ENCODE measurements at regions not wholly inside any gene's neighbourhood (a gene's known extent, or its start where the extent isn't known, plus 50 kb on each side); places are given as distances from the start of the nearest gene placed in this dataset.

- Mint-ChIP-seq H3K27ac (no peak overlapping the region), H3K27me3 (ENCODE audit: low read depth) (no peaks in the 10 kb centered on the region), H3K9me3 (peaks cover 3% of the 10 kb centered on the region), H3K36me3 (ENCODE audit: low read depth) (no peaks in the 10 kb centered on the region), H3K4me3 (no peak overlapping the region), H3K4me1 (no peaks in the 10 kb centered on the region)
- TF ChIP-seq CTCF (IDR thresholded peaks at IDR 0.05; ENCODE audit: unreplicated experiment in 3 of 3), result no peak
Observed at GRCh38 chr9:1743121-1743960, 271.8 kb upstream of the SMARCA2 start.

GRCh38 chr9:1745980-1746379 lies 269.2 kb upstream of the SMARCA2 start:
- Mint-ChIP-seq H3K27ac (no peak overlapping the region), H3K27me3 (ENCODE audit: low read depth) (no peaks in the 10 kb centered on the region), H3K4me1 (no peaks in the 10 kb centered on the region), H3K4me3 (no peak overlapping the region), H3K9me3 (peaks cover 7% of the 10 kb centered on the region), H3K36me3 (ENCODE audit: low read depth) (no peaks in the 10 kb centered on the region)
- TF ChIP-seq CTCF (IDR thresholded peaks at IDR 0.05; ENCODE audit: unreplicated experiment in 3 of 3), result no peak

- no peaks in the 10 kb centered on the region for H3K4me1 Mint-ChIP-seq
- no peaks in the 10 kb centered on the region for H3K36me3 Mint-ChIP-seq (ENCODE audit: low read depth)
- H3K27me3 Mint-ChIP-seq (ENCODE audit: low read depth), result no peaks in the 10 kb centered on the region
- H3K9me3 Mint-ChIP-seq, result peaks cover 17% of the 10 kb centered on the region
- no peak overlapping the region for H3K4me3 Mint-ChIP-seq
- TF ChIP-seq CTCF (IDR thresholded peaks at IDR 0.05; ENCODE audit: unreplicated experiment in 3 of 3), result no peak
- H3K27ac Mint-ChIP-seq, result no peak overlapping the region
Observed at GRCh38 chr9:1747417-1747967, 267.7 kb upstream of the SMARCA2 start.

- H3K27ac Mint-ChIP-seq, result no peak overlapping the region
- no peak for TF ChIP-seq CTCF (IDR thresholded peaks at IDR 0.05; ENCODE audit: unreplicated experiment in 3 of 3)
- H3K4me3 Mint-ChIP-seq, result no peak overlapping the region
- no peaks in the 10 kb centered on the region for H3K27me3 Mint-ChIP-seq (ENCODE audit: low read depth)
- H3K36me3 Mint-ChIP-seq (ENCODE audit: low read depth), result no peaks in the 10 kb centered on the region
- H3K4me1 Mint-ChIP-seq, result no peaks in the 10 kb centered on the region
- H3K9me3 Mint-ChIP-seq, result peaks cover 22% of the 10 kb centered on the region
Observed at GRCh38 chr9:1748407-1748806, 266.7 kb upstream of the SMARCA2 start.

- no peaks in the 10 kb centered on the region for H3K27me3 Mint-ChIP-seq (ENCODE audit: low read depth)
- H3K4me1 Mint-ChIP-seq, result peaks cover 18% of the 10 kb centered on the region
- no peak for TF ChIP-seq CTCF (IDR thresholded peaks at IDR 0.05; ENCODE audit: unreplicated experiment in 3 of 3)
- no peak overlapping the region for H3K4me3 Mint-ChIP-seq
- no peak overlapping the region for H3K27ac Mint-ChIP-seq
- no peaks in the 10 kb centered on the region for H3K36me3 Mint-ChIP-seq (ENCODE audit: low read depth)
- H3K9me3 Mint-ChIP-seq, result peaks cover 20% of the 10 kb centered on the region
Observed at GRCh38 chr9:1757186-1757585, 258.0 kb upstream of the SMARCA2 start.

- no peak overlapping the region for H3K27ac Mint-ChIP-seq
- peaks cover 9% of the 10 kb centered on the region for H3K9me3 Mint-ChIP-seq
- TF ChIP-seq CTCF (IDR thresholded peaks at IDR 0.05; ENCODE audit: unreplicated experiment in 3 of 3), result no peak
- peaks cover 28% of the 10 kb centered on the region for H3K4me1 Mint-ChIP-seq
- H3K4me3 Mint-ChIP-seq, result no peak overlapping the region
- no peaks in the 10 kb centered on the region for H3K36me3 Mint-ChIP-seq (ENCODE audit: low read depth)
- H3K27me3 Mint-ChIP-seq (ENCODE audit: low read depth), result peaks cover 4% of the 10 kb centered on the region
Observed at GRCh38 chr9:1759009-1759408, 256.1 kb upstream of the SMARCA2 start.

All from nephron (organoid).